ENCODE measurements at regions not wholly inside any gene's neighbourhood (a gene's known extent, or its start where the extent isn't known, plus 50 kb on each side); places are given as distances from the start of the nearest gene placed in this dataset.

DNA sequence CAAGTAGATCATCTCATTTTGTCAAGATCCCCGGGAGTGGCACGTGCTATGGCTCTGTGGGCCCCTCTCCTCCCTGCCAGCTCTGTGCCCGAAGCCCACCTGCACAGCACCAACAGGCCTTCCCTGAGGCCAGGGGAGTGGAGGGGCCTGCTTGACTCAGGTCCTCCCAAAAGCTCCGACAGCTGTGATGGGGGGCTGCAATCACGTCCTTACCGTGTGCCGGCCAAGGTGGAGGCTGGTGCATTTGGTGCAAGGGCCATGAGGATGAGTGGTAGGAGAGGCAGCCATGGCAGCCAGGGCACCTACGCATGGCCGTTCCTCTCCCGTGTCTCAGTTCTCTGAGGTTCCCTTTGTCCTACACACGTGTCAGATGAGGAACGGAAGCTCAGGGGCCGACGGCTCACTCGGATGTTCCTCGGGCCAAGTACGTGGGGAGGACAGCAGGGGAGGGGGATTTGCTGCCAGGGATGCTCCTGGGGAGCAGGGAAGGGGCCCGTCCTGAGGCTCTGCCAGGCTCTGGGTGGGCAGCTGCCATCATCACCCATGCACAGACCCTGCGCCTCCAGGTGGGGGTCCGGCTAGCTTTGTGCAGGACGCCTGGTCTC lies 95.8 kb downstream of the HMX1 start:
- H3K4me3 ChIP-seq (ENCODE audit: extremely low read depth in 1 of 4, insufficient read depth in 2 of 4, low read depth in 3 of 4, low read length in 4 of 4) = no peak overlapping the region
- no peaks in the 10 kb centered on the region for H4K20me1 ChIP-seq (replicated peaks in 1 of 2; ENCODE audit: control insufficient read depth in 1 of 2, insufficient read depth in 2 of 2, low read length in 2 of 2)
- H2AFZ ChIP-seq (ENCODE audit: low read length) = no peak overlapping the region
- H4K8ac ChIP-seq (ENCODE audit: extremely low read depth, insufficient read depth, low read length) = no peak overlapping the region
- no peak overlapping the region for H3K27ac ChIP-seq (ENCODE audit: low read depth, low read length)
- no peak overlapping the region; the same call in 1 of the 2 replicates for H2BK12ac ChIP-seq (ENCODE audit: low read depth, low read length)
- WGBS, 2 experiments (ENCODE audit: extremely low coverage in 1 of 2, insufficient coverage in 1 of 2, insufficient read length in 1 of 2, insufficient replicate concordance in 2 of 2, low coverage in 1 of 2, low lambda C conversion rate in 2 of 2, missing lambda C conversion rate in 1 of 2) = 85% methylated on average over 21 of the region's 21 CpGs; no CpG with 5 or more reads in 1 of the 2 experiments
- H3K18ac ChIP-seq (ENCODE audit: extremely low read depth, low read length) = no peak overlapping the region
- H2BK120ac ChIP-seq (replicated peaks; ENCODE audit: low read depth, low read length) = no peak overlapping the region
- FAIRE-seq = no peak
- H3K79me2 ChIP-seq (ENCODE audit: control insufficient read depth in 1 of 2, insufficient read depth in 2 of 2, low read length in 2 of 2) = no peaks in the 10 kb centered on the region
- no peak overlapping the region for H3K14ac ChIP-seq (ENCODE audit: insufficient read length)
- H2BK15ac ChIP-seq (ENCODE audit: low read length) = no peak overlapping the region
- H2AK5ac ChIP-seq (ENCODE audit: low read depth, low read length) = no peak overlapping the region
- H3K56ac ChIP-seq (replicated peaks; ENCODE audit: insufficient read length, low read depth, low read length) = no peak overlapping the region
- H4K91ac ChIP-seq (replicated peaks; ENCODE audit: insufficient read length, low read length) = no peak overlapping the region
- no peak for DNase-seq (ENCODE audit: low read depth in 1 of 2, low spot score in 2 of 2)
- H2BK20ac ChIP-seq (ENCODE audit: low read length) = no peak overlapping the region
- H3K23me2 ChIP-seq (ENCODE audit: low read depth, low read length) = no peaks in the 10 kb centered on the region
- no peak overlapping the region for H2BK5ac ChIP-seq (ENCODE audit: low read depth, low read length)
- H3K27me3 ChIP-seq (replicated peaks in 1 of 4; ENCODE audit: control insufficient read depth in 3 of 4, extremely low read depth in 1 of 4, insufficient read depth in 3 of 4, low read length in 3 of 4) = no peaks in the 10 kb centered on the region
- H3K79me1 ChIP-seq (ENCODE audit: low read depth, low read length) = no peaks in the 10 kb centered on the region
- no peak overlapping the region for H3K4me2 ChIP-seq (ENCODE audit: insufficient read depth in 1 of 2, low read depth in 2 of 2, low read length in 2 of 2)
- H3K9me3 ChIP-seq (ENCODE audit: insufficient read depth in 2 of 2, low read depth in 1 of 2, low read length in 1 of 2) = no peaks in the 10 kb centered on the region
- peaks cover 0 to 4% (median 1%) of the 10 kb centered on the region in 4 experiments; a peak in 2 of 7 replicates for H3K4me1 ChIP-seq (replicated peaks in 1 of 4; ENCODE audit: control insufficient read depth in 3 of 4, insufficient read depth in 4 of 4, low read length in 3 of 4)
- ChIA-PET CTCF (ENCODE audit: partially characterized antibody) (interaction anchor here (0.8 to 1.1 kb wide), 3 partner anchors 9 to 142 kb away, joined by 3 to 5 read pairs (median 3); no protein-coding TSS in a partner anchor), POLR2A (ENCODE audit: partially characterized antibody) (no interaction called here)
- no peak overlapping the region for H3K4ac ChIP-seq (replicated peaks; ENCODE audit: insufficient read length, low read depth, low read length)
- no peak overlapping the region for H3K9ac ChIP-seq (replicated peaks in 1 of 4; ENCODE audit: extremely low read depth in 1 of 4, low read depth in 3 of 4, low read length in 3 of 4)
- H3K36me3 ChIP-seq (ENCODE audit: control insufficient read depth in 2 of 4, insufficient read depth in 4 of 4, low read length in 3 of 4) = no peaks in the 10 kb centered on the region
- no peak overlapping the region for H3K23ac ChIP-seq (ENCODE audit: insufficient read length)
- no peak overlapping the region for H4K5ac ChIP-seq (ENCODE audit: insufficient read length, low read depth, low read length)
- no peak for TF ChIP-seq EGR1 (IDR thresholded peaks at IDR 0.05; ENCODE audit: borderline replicate concordance, low read depth, low read length)
- no peak for TF ChIP-seq TCF12 (IDR thresholded peaks at IDR 0.05; ENCODE audit: low read depth, low read length)
- no peak for TF ChIP-seq TBP (IDR thresholded peaks at IDR 0.05; ENCODE audit: low read depth, low read length)
- TF ChIP-seq NANOG (IDR thresholded peaks at IDR 0.05; ENCODE audit: insufficient read depth, low read depth, low read length, poor library complexity, severe bottlenecking) = no peak
- no peak for TF ChIP-seq SIX5 (IDR thresholded peaks at IDR 0.05; ENCODE audit: low read depth, low read length)
- TF ChIP-seq POLR2AphosphoS5 (IDR thresholded peaks at IDR 0.05; ENCODE audit: low read depth, low read length) = no peak
- TF ChIP-seq JUND (IDR thresholded peaks at IDR 0.05; ENCODE audit: low read length) = no peak
- TF ChIP-seq SP2 (IDR thresholded peaks at IDR 0.05; ENCODE audit: low read length) = no peak
- no peak for TF ChIP-seq SRF (IDR thresholded peaks at IDR 0.05; ENCODE audit: low read depth, low read length)
- TF ChIP-seq, protein P1, sequence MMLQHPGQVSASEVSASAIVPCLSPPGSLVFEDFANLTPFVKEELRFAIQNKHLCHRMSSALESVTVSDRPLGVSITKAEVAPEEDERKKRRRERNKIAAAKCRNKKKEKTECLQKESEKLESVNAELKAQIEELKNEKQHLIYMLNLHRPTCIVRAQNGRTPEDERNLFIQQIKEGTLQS (IDR thresholded peaks at IDR 0.05; ENCODE audit: insufficient read depth, low read depth, low read length) = no peak
- TF ChIP-seq PHF8 (conservative IDR thresholded peaks at IDR 0.05; ENCODE audit: low read depth, low read length) = no peak
- TF ChIP-seq, protein P2, sequence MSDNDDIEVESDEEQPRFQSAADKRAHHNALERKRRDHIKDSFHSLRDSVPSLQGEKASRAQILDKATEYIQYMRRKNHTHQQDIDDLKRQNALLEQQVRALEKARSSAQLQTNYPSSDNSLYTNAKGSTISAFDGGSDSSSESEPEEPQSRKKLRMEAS (IDR thresholded peaks at IDR 0.05) = no peak
- no peak for TF ChIP-seq EP300 (IDR thresholded peaks at IDR 0.05; ENCODE audit: borderline replicate concordance in 1 of 2, low read depth in 2 of 2, low read length in 2 of 2)

Data from H1 (cell line).